GM12873 (cell line): ENCODE measurements at regions not wholly inside any gene's neighbourhood (a gene's known extent, or its start where the extent isn't known, plus 50 kb on each side); places are given as distances from the start of the nearest gene placed in this dataset.

Experiments
- TF ChIP-seq, protein P1 (sequence below): IDR thresholded peaks from 2 replicates; pipeline ENCODE4 v1.5.1; 2012; ENCODE audit warnings: low read depth, mild to moderate bottlenecking, moderate library complexity, low read length, control low read depth; ENCODE audit not compliant: insufficient read depth; ENCODE audit errors: missing control alignments

- TF ChIP-seq, protein P1, sequence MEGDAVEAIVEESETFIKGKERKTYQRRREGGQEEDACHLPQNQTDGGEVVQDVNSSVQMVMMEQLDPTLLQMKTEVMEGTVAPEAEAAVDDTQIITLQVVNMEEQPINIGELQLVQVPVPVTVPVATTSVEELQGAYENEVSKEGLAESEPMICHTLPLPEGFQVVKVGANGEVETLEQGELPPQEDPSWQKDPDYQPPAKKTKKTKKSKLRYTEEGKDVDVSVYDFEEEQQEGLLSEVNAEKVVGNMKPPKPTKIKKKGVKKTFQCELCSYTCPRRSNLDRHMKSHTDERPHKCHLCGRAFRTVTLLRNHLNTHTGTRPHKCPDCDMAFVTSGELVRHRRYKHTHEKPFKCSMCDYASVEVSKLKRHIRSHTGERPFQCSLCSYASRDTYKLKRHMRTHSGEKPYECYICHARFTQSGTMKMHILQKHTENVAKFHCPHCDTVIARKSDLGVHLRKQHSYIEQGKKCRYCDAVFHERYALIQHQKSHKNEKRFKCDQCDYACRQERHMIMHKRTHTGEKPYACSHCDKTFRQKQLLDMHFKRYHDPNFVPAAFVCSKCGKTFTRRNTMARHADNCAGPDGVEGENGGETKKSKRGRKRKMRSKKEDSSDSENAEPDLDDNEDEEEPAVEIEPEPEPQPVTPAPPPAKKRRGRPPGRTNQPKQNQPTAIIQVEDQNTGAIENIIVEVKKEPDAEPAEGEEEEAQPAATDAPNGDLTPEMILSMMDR = no peak
Measured at GRCh38 chr3:4071481-4072184, 231.5 kb upstream of the SETMAR start.

- TF ChIP-seq, protein P1 = no peak
Measured at GRCh38 chr3:4077950-4078349, 225.2 kb upstream of the SETMAR start.

- TF ChIP-seq, protein P1 = no peak
Measured at GRCh38 chr3:4078903-4079302, 224.3 kb upstream of the SETMAR start.

DNA sequence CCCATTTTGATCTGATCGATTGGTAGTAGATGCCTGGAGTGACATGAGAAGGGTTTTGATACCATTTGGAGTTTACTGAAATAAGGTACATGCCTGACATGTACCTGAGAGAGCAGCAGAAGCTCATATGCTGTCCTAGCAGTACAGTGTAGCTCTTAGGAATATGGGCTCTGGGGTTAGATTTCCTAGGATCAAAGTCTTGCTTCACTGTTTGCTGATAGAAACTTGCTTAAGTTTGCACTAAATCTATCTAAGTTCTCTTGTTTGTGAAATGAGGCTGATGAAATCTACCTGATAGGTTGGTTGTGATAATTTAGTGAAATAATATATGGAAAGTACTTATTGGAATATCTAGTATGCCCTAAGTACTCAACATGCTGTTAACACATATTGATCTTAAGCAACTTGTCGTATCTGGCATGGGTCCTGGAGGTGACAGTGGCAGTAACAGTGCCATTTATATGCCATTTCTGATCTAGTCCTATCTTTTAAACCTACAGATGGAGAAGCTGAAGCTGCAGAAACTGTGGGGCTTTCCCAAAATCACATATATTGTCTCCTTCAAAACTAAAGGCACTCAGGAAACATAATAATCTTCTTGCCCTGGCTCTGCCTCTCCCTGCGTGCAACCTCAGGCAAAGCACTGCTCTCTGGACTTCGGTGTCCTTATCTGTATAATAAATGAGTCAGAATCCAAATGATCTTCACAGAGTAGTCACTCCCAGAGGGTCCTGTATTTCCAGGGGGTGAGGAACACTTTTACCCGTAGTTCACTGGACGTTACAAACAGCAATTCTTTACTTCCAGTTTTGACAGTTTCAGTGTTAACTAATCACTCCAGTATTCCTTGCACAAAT is 223.6 kb upstream of the SETMAR start:
- TF ChIP-seq, protein P1 = no peak

DNA sequence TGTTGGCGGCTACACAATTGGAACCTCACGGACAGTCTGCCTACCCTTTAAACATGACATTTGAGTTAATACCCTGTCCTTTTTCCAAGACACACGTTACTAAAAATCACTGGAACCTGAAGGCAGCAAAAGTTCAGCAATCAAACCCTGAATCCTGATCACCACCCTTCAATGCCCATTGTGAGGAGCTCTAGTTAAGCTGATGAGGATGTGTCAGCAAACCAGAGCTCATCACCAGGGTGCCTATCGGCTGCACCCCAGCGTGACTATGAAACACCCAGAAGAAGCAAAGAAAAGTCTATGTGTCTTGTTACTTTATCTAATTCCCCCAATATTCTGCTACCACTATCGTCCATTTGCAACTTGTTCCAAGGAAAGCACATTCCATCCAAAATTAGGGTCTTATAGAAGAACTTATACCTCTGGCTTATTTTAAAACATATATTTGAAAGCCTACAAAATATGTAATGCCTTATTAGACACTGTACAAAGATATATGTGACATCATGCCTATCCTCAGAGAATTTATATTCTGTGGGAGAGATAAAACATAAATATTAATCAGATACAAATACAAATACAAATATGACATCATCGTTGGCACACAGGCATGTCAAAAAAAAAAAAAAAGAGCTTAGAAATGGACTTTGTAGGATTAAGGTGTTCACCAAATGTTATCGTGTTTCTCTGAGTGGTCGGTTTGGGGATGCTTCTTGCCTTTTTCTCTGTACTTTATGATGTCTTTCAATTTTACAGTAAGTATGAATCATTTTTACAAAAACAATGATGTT is 219.7 kb upstream of the SETMAR start:
- TF ChIP-seq, protein P1 = no peak

DNA sequence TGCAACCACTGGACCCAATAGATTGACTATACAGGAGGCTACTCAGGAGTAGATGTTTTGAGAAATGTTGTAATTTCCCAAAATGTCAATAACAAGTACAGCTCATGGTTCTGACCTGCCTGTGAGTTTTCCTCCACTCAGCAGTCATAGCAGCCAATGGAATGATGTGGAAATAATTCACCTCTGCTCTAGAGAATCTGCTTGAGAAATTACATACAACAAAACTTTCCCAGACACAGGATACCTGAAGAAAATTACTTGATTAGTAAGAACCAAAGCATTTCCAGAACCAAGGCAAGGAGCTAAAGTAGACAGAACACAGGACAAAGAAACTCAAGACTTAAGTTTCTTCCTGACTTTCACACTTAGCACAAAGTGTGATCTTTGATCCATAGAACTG is 218.9 kb upstream of the SETMAR start:
- TF ChIP-seq, protein P1 = no peak

- TF ChIP-seq, protein P1 = no peak
Measured at GRCh38 chr3:4091786-4092185, 211.4 kb upstream of the SETMAR start.
